H1 (cell line): ENCODE measurements at regions not wholly inside any gene's neighbourhood (a gene's known extent, or its start where the extent isn't known, plus 50 kb on each side); places are given as distances from the start of the nearest gene placed in this dataset.
A peak's percentile ranks its signal among the peaks of the same experiment; 100 is the strongest.

Experiments used
- CTCF ChIA-PET: fragments of 300-600 bp; sonication (Branson Sonifier 250); formaldehyde crosslinking; loops from one replicate; lab custom pipeline; 2021; ENCODE audit not compliant: partially characterized antibody; lab: Charles Lee
- POLR2A ChIA-PET: fragments of 300-600 bp; sonication (Branson Sonifier 250); formaldehyde crosslinking; loops from one replicate; lab custom pipeline; 2021; ENCODE audit warnings: inconsistent platforms; ENCODE audit not compliant: partially characterized antibody; lab: Charles Lee
- DNase-seq, 2 experiments: peaks; one replicate each; pipeline versions ENCODE4 v3.0.0 to v3.0.0-alpha.2; 2010 to 2022; ENCODE audit warnings: low spot score in 2 of 2, low read depth in 1 of 2, mixed read lengths in 1 of 2
- FAIRE-seq: peaks from 2 replicates; lab custom pipeline; 2011; peaks lifted over from hg19 to GRCh38; lab: Jason Lieb, UNC
- H2AFZ ChIP-seq: 2 replicates; pipeline ENCODE4 v1.8.1; 2012; ENCODE audit warnings: low read length, inconsistent platforms
- H2AK5ac ChIP-seq: 2 replicates; pipeline ENCODE4 v1.6.1; 2013; ENCODE audit warnings: low read depth, low read length
- H2BK120ac ChIP-seq: replicated peaks from 2 replicates; pipeline ENCODE3; 2013; ENCODE audit warnings: low read depth, low read length, inconsistent platforms
- H2BK12ac ChIP-seq: 2 replicates; pipeline ENCODE4 v1.6.1; 2013; ENCODE audit warnings: low read depth, low read length
- H2BK15ac ChIP-seq: 2 replicates; pipeline ENCODE4 v1.6.1; 2013; ENCODE audit warnings: low read length
- H2BK20ac ChIP-seq: 2 replicates; pipeline ENCODE4 v1.6.1; 2013; ENCODE audit warnings: low read length
- H2BK5ac ChIP-seq: 2 replicates; pipeline ENCODE4 v1.6.1; 2013; ENCODE audit warnings: low read depth, low read length
- H3K14ac ChIP-seq: 2 replicates; pipeline ENCODE4 v1.6.1; 2013; ENCODE audit warnings: inconsistent platforms; ENCODE audit not compliant: insufficient read length
- H3K18ac ChIP-seq: 2 replicates; pipeline ENCODE4 v1.6.1; 2013; ENCODE audit warnings: low read length; ENCODE audit errors: extremely low read depth
- H3K23ac ChIP-seq: 2 replicates; pipeline ENCODE4 v1.6.1; 2013; ENCODE audit warnings: inconsistent platforms; ENCODE audit not compliant: insufficient read length
- H3K23me2 ChIP-seq: 2 replicates; pipeline ENCODE4 v1.6.1; 2013; ENCODE audit warnings: low read depth, low read length
- H3K27ac ChIP-seq: 2 replicates; pipeline ENCODE4 v1.6.1; 2011; ENCODE audit warnings: low read depth, low read length, inconsistent platforms
- H3K27me3 ChIP-seq, 4 experiments: replicated peaks in 1 of 4; 1 replicate in 1 of 4; 2 replicates in 3 of 4; pipeline versions ENCODE4 v1.6.1 to v1.8.1; 2011 to 2013; ENCODE audit warnings: low read length in 3 of 4, mild to moderate bottlenecking in 3 of 4, inconsistent platforms in 2 of 4, mixed read lengths in 2 of 4, moderate library complexity in 1 of 4; ENCODE audit not compliant: control insufficient read depth in 3 of 4, insufficient read depth in 3 of 4; ENCODE audit errors: extremely low read depth in 1 of 4
- H3K36me3 ChIP-seq, 4 experiments: 2 replicates each; pipeline versions ENCODE4 v1.6.1 to v1.8.1; 2011 to 2013; ENCODE audit warnings: mild to moderate bottlenecking in 4 of 4, low read length in 3 of 4, moderate library complexity in 2 of 4, control low read depth in 1 of 4, inconsistent platforms in 1 of 4; ENCODE audit not compliant: insufficient read depth in 4 of 4, control insufficient read depth in 2 of 4
- H3K4ac ChIP-seq: replicated peaks from 2 replicates; pipeline ENCODE3; 2013; ENCODE audit warnings: low read length, low read depth, mixed read lengths, inconsistent platforms; ENCODE audit not compliant: insufficient read length
- H3K4me1 ChIP-seq, 4 experiments: replicated peaks in 1 of 4; 1 replicate in 1 of 4; 2 replicates in 3 of 4; pipeline versions ENCODE4 v1.6.1 to v1.8.1; 2011 to 2013; ENCODE audit warnings: low read length in 3 of 4, inconsistent platforms in 2 of 4, mixed read lengths in 1 of 4; ENCODE audit not compliant: insufficient read depth in 4 of 4, control insufficient read depth in 3 of 4
- H3K4me2 ChIP-seq, 2 experiments: 2 replicates each; pipeline versions ENCODE4 v1.6.1 to v1.8.1; 2011 to 2013; ENCODE audit warnings: low read depth in 2 of 2, low read length in 2 of 2, control low read depth in 1 of 2, inconsistent platforms in 1 of 2, mild to moderate bottlenecking in 1 of 2; ENCODE audit not compliant: insufficient read depth in 1 of 2
- H3K4me3 ChIP-seq, 4 experiments: fragments of 200-600, 300-600 bp in 1 of 4; sonication (generic), shearing (Covaris generic), sonication (Bioruptor Twin) in 1 of 4; 2 replicates each; pipeline versions ENCODE4 v1.5.1 to v1.8.1; 2011 to 2016; ENCODE audit warnings: low read length in 4 of 4, low read depth in 3 of 4, control low read depth in 2 of 4, inconsistent platforms in 2 of 4, mild to moderate bottlenecking in 2 of 4, mixed read lengths in 1 of 4, moderate library complexity in 1 of 4; ENCODE audit not compliant: insufficient read depth in 2 of 4; ENCODE audit errors: extremely low read depth in 1 of 4
- H3K56ac ChIP-seq: replicated peaks from 2 replicates; pipeline ENCODE3; 2013; ENCODE audit warnings: low read depth, mild to moderate bottlenecking, mixed read lengths, low read length, inconsistent platforms; ENCODE audit not compliant: insufficient read length
- H3K79me1 ChIP-seq: 2 replicates; pipeline ENCODE4 v1.6.1; 2013; ENCODE audit warnings: low read depth, low read length, control low read depth
- H3K79me2 ChIP-seq, 2 experiments: 2 replicates each; pipeline versions ENCODE4 v1.6.1 to v1.8.1; 2012 to 2013; ENCODE audit warnings: low read length in 2 of 2, mild to moderate bottlenecking in 2 of 2, inconsistent platforms in 1 of 2; ENCODE audit not compliant: insufficient read depth in 2 of 2, control insufficient read depth in 1 of 2
- H3K9ac ChIP-seq, 4 experiments: replicated peaks in 1 of 4; 1 replicate in 1 of 4; 2 replicates in 3 of 4; pipeline versions ENCODE4 v1.6.1 to v1.8.1; 2011 to 2013; ENCODE audit warnings: low read depth in 3 of 4, low read length in 3 of 4, control low read depth in 2 of 4, mild to moderate bottlenecking in 2 of 4, moderate library complexity in 2 of 4, inconsistent platforms in 1 of 4; ENCODE audit errors: extremely low read depth in 1 of 4
- H3K9me3 ChIP-seq, 2 experiments: 2 replicates each; pipeline versions ENCODE4 v1.6.1 to v1.8.1; 2012 to 2013; ENCODE audit warnings: mild to moderate bottlenecking in 2 of 2, moderate library complexity in 2 of 2, control low read depth in 1 of 2, inconsistent platforms in 1 of 2, low read depth in 1 of 2, low read length in 1 of 2, mixed read lengths in 1 of 2; ENCODE audit not compliant: insufficient read depth in 2 of 2
- H4K20me1 ChIP-seq, 2 experiments: replicated peaks in 1 of 2; 2 replicates each; pipeline versions ENCODE3 to v1.8.1; 2011 to 2013; ENCODE audit warnings: inconsistent platforms in 2 of 2, low read length in 2 of 2, mild to moderate bottlenecking in 1 of 2; ENCODE audit not compliant: insufficient read depth in 2 of 2, control insufficient read depth in 1 of 2
- H4K5ac ChIP-seq: 2 replicates; pipeline ENCODE4 v1.6.1; 2013; ENCODE audit warnings: low read length, low read depth, mixed read lengths, inconsistent platforms; ENCODE audit not compliant: insufficient read length
- H4K8ac ChIP-seq: 2 replicates; pipeline ENCODE4 v1.8.0; 2013; ENCODE audit warnings: mild to moderate bottlenecking, moderate library complexity, low read length, inconsistent platforms; ENCODE audit not compliant: insufficient read depth; ENCODE audit errors: extremely low read depth
- H4K91ac ChIP-seq: replicated peaks from 2 replicates; pipeline ENCODE3; 2013; ENCODE audit warnings: low read length, mixed read lengths, inconsistent platforms; ENCODE audit not compliant: insufficient read length
- BRCA1 ChIP-seq: IDR thresholded peaks from 2 replicates; pipeline ENCODE4 v1.6.1; 2012; ENCODE audit warnings: low read depth, low read length, improper control_type of control experiment
- CBX8 ChIP-seq: fragments of 300-800, 300-1000 bp; sonication (generic); IDR thresholded peaks from 2 replicates; pipeline ENCODE4 v1.7.1; 2016; ENCODE audit warnings: low read depth, low read length, borderline replicate concordance
- CEBPB ChIP-seq: IDR thresholded peaks from 2 replicates; pipeline ENCODE4 v1.6.1; 2012; ENCODE audit warnings: low read depth, low read length
- EGR1 ChIP-seq: IDR thresholded peaks from 2 replicates; pipeline ENCODE4 v1.6.1; 2011; ENCODE audit warnings: low read depth, low read length, borderline replicate concordance
- FOSL1 ChIP-seq: IDR thresholded peaks from 2 replicates; pipeline ENCODE4 v1.6.1; 2011; ENCODE audit warnings: mild to moderate bottlenecking, low read depth, low read length, moderate library complexity; ENCODE audit not compliant: insufficient read depth
- HDAC6 ChIP-seq: IDR thresholded peaks from one replicate; pipeline ENCODE4 v1.7.1; 2012; ENCODE audit warnings: low read depth, mild to moderate bottlenecking, inconsistent platforms, low read length, moderate library complexity
- MAFK ChIP-seq: IDR thresholded peaks from 2 replicates; pipeline ENCODE4 v1.6.1; 2012; ENCODE audit warnings: low read depth, mild to moderate bottlenecking, improper control_type of control experiment, low read length
- NRF1 ChIP-seq: IDR thresholded peaks from 2 replicates; pipeline ENCODE4 v1.6.1; 2011; ENCODE audit warnings: mild to moderate bottlenecking, low read depth, low read length, improper control_type of control experiment
- RBBP5 ChIP-seq: IDR thresholded peaks from 2 replicates; pipeline ENCODE4 v1.7.1; 2012; ENCODE audit warnings: low read depth, mild to moderate bottlenecking, inconsistent platforms, low read length, moderate library complexity, borderline replicate concordance
- RFX5 ChIP-seq: IDR thresholded peaks from 2 replicates; pipeline ENCODE4 v1.6.1; 2011; ENCODE audit warnings: low read depth, low read length, improper control_type of control experiment, borderline replicate concordance
- SAP30 ChIP-seq: fragments of 300-600 bp; sonication (generic); IDR thresholded peaks from 2 replicates; pipeline ENCODE4 v1.7.1; 2012; ENCODE audit warnings: low read length, moderate library complexity, mild to moderate bottlenecking, inconsistent platforms; ENCODE audit not compliant: insufficient read depth, insufficient replicate concordance
- TCF12 ChIP-seq: IDR thresholded peaks from 2 replicates; pipeline ENCODE4 v1.6.1; 2011; ENCODE audit warnings: low read depth, mild to moderate bottlenecking, low read length
- YY1 ChIP-seq: IDR thresholded peaks from 2 replicates; pipeline ENCODE4 v1.6.1; 2011; ENCODE audit warnings: low read depth, mild to moderate bottlenecking, low read length
- WGBS, 2 experiments: shearing (Covaris generic) in 1 of 2; methylation state at CpG; one replicate each; pipeline versions ENCODE4 v1.1.6 to v1.1.7; 2013 to 2015; ENCODE audit warnings: low lambda C conversion rate in 2 of 2, mixed read lengths in 2 of 2, inconsistent platforms in 1 of 2, low coverage in 1 of 2, missing lambda C conversion rate in 1 of 2; ENCODE audit not compliant: insufficient replicate concordance in 2 of 2, insufficient coverage in 1 of 2, insufficient read length in 1 of 2; ENCODE audit errors: extremely low coverage in 1 of 2, missing lambda C conversion rate in 1 of 2; 5-methylcytosine and 5-hydroxymethylcytosine counted together

- Histone ChIP-seq H2BK20ac (no peak overlapping the region), H3K4ac (no peak overlapping the region), H4K8ac (no peak overlapping the region), H2BK15ac (no peak overlapping the region), H3K27me3 (no peaks in the 10 kb centered on the region), H3K56ac (no peak overlapping the region), H3K27ac (no peak overlapping the region), H3K9me3 (peaks cover 0 to 3% of the 10 kb centered on the region in 2 experiments; a peak in 2 of 4 replicates), H3K4me2 (no peak overlapping the region), H2BK12ac (no peak overlapping the region), H3K14ac (no peak overlapping the region), H4K91ac (no peak overlapping the region), H2BK120ac (no peak overlapping the region), H2AFZ (0 out of 2 replicates have a peak overlapping the region, but pooled peaks have one; percentile 15), H2BK5ac (no peak overlapping the region), H3K4me1 (no peaks in the 10 kb centered on the region), H3K23me2 (no peaks in the 10 kb centered on the region), H3K36me3 (no peaks in the 10 kb centered on the region; a peak in 1 of 8 replicates), H3K18ac (no peak overlapping the region), H4K20me1 (no peaks in the 10 kb centered on the region), H3K4me3 (no peak overlapping the region), H3K79me1 (no peaks in the 10 kb centered on the region), H3K23ac (no peak overlapping the region), H2AK5ac (no peak overlapping the region), H3K9ac (no peak overlapping the region), H3K79me2 (no peaks in the 10 kb centered on the region), H4K5ac (no peak overlapping the region)
- no peak for TF ChIP-seq BRCA1
- no peak for TF ChIP-seq CBX8
- TF ChIP-seq YY1 = no peak
- no peak for TF ChIP-seq FOSL1
- TF ChIP-seq HDAC6 = no peak
- TF ChIP-seq SAP30 = no peak
- TF ChIP-seq RBBP5 = no peak
- TF ChIP-seq RFX5 = no peak
- no peak for TF ChIP-seq TCF12
- TF ChIP-seq NRF1 = no peak
- TF ChIP-seq MAFK = no peak
- no peak for TF ChIP-seq CEBPB
- no peak for TF ChIP-seq EGR1
- FAIRE-seq (no peak), DNase-seq (no peak)
- ChIA-PET POLR2A (no interaction called here), CTCF (no interaction called here)
- WGBS, 2 experiments = 85% methylated on average over 2 of the region's 2 CpGs; no CpG with 5 or more reads in 1 of the 2 experiments
These were observed 457.2 kb downstream of the RAP2B start for GRCh38 chr3:153619268-153619667.
